ENCODE measurements at regions not wholly inside any gene's neighbourhood (a gene's known extent, or its start where the extent isn't known, plus 50 kb on each side); places are given as distances from the start of the nearest gene placed in this dataset.

- Histone ChIP-seq H3K4ac (replicated peaks; ENCODE audit: insufficient read length, low read depth, low read length) (no peak overlapping the region), H3K23me2 (ENCODE audit: low read depth, low read length) (no peaks in the 10 kb centered on the region; the same call in 1 of the 2 replicates), H3K27me3 (replicated peaks in 1 of 4; ENCODE audit: control insufficient read depth in 3 of 4, extremely low read depth in 1 of 4, insufficient read depth in 3 of 4, low read length in 3 of 4) (no peaks in the 10 kb centered on the region), H3K4me1 (replicated peaks in 1 of 4; ENCODE audit: control insufficient read depth in 3 of 4, insufficient read depth in 4 of 4, low read length in 3 of 4) (no peaks in the 10 kb centered on the region), H3K36me3 (ENCODE audit: control insufficient read depth in 2 of 4, insufficient read depth in 4 of 4, low read length in 3 of 4) (no peaks in the 10 kb centered on the region), H2BK120ac (replicated peaks; ENCODE audit: low read depth, low read length) (no peak overlapping the region), H3K9ac (replicated peaks in 1 of 4; ENCODE audit: extremely low read depth in 1 of 4, low read depth in 3 of 4, low read length in 3 of 4) (no peak overlapping the region), H4K20me1 (replicated peaks in 1 of 2; ENCODE audit: control insufficient read depth in 1 of 2, insufficient read depth in 2 of 2, low read length in 2 of 2) (no peaks in the 10 kb centered on the region), H4K91ac (replicated peaks; ENCODE audit: insufficient read length, low read length) (no peak overlapping the region), H2BK15ac (ENCODE audit: low read length) (no peak overlapping the region), H2AK5ac (ENCODE audit: low read depth, low read length) (no peak overlapping the region), H2AFZ (ENCODE audit: low read length) (no peak overlapping the region), H4K5ac (ENCODE audit: insufficient read length, low read depth, low read length) (no peak overlapping the region), H3K23ac (ENCODE audit: insufficient read length) (no peak overlapping the region), H3K4me3 (ENCODE audit: extremely low read depth in 1 of 4, insufficient read depth in 2 of 4, low read depth in 3 of 4, low read length in 4 of 4) (no peak overlapping the region), H2BK5ac (ENCODE audit: low read depth, low read length) (no peak overlapping the region), H3K4me2 (ENCODE audit: insufficient read depth in 1 of 2, low read depth in 2 of 2, low read length in 2 of 2) (no peak overlapping the region), H3K79me1 (ENCODE audit: low read depth, low read length) (no peaks in the 10 kb centered on the region), H2BK20ac (ENCODE audit: low read length) (no peak overlapping the region), H3K18ac (ENCODE audit: extremely low read depth, low read length) (no peak overlapping the region), H3K79me2 (ENCODE audit: control insufficient read depth in 1 of 2, insufficient read depth in 2 of 2, low read length in 2 of 2) (no peaks in the 10 kb centered on the region), H2BK12ac (ENCODE audit: low read depth, low read length) (no peak overlapping the region), H3K56ac (replicated peaks; ENCODE audit: insufficient read length, low read depth, low read length) (no peak overlapping the region), H3K27ac (ENCODE audit: low read depth, low read length) (no peak overlapping the region), H4K8ac (ENCODE audit: extremely low read depth, insufficient read depth, low read length) (no peak overlapping the region), H3K9me3 (ENCODE audit: insufficient read depth in 2 of 2, low read depth in 1 of 2, low read length in 1 of 2) (no peaks in the 10 kb centered on the region), H3K14ac (ENCODE audit: insufficient read length) (no peak overlapping the region)
- WGBS, 2 experiments (ENCODE audit: extremely low coverage in 1 of 2, insufficient coverage in 1 of 2, insufficient read length in 1 of 2, insufficient replicate concordance in 2 of 2, low coverage in 1 of 2, low lambda C conversion rate in 2 of 2, missing lambda C conversion rate in 1 of 2) = 50% methylated on average over 1 of the region's 1 CpG; no CpG with 5 or more reads in 1 of the 2 experiments
- TF ChIP-seq JUND (IDR thresholded peaks at IDR 0.05; ENCODE audit: low read length) = no peak
- TF ChIP-seq NRF1 (IDR thresholded peaks at IDR 0.05; ENCODE audit: low read depth, low read length) = no peak
- TF ChIP-seq HDAC6 (IDR thresholded peaks at IDR 0.05; ENCODE audit: low read depth, low read length) = no peak
- no peak for TF ChIP-seq BACH1 (IDR thresholded peaks at IDR 0.05; ENCODE audit: low read length)
- no peak for TF ChIP-seq CTBP2 (IDR thresholded peaks at IDR 0.05; ENCODE audit: borderline replicate concordance, insufficient read depth, insufficient read length, low read length)
- DNase-seq (ENCODE audit: low read depth in 1 of 2, low spot score in 2 of 2) = no peak
- no peak for FAIRE-seq
- ChIA-PET CTCF (ENCODE audit: partially characterized antibody) (interaction anchor here (1.1 kb wide), 1 partner anchor 14 kb away, joined by 6 read pairs; no protein-coding TSS in a partner anchor), POLR2A (ENCODE audit: partially characterized antibody) (no interaction called here)
Measured at GRCh38 chr3:72054976-72055375, 270.0 kb upstream of the PROK2 start.

Data from H1 (cell line).